GM19025 (cell line): ENCODE measurements at regions not wholly inside any gene's neighbourhood (a gene's known extent, or its start where the extent isn't known, plus 50 kb on each side); places are given as distances from the start of the nearest gene placed in this dataset.
A peak's percentile ranks its signal among the peaks of the same experiment; 100 is the strongest.

Experiments
- ATAC-seq: cut with Tn5 transposase; IDR thresholded peaks from one replicate; pipeline ENCODE4 v1.9.1; 2021; ENCODE audit warnings: mild to moderate bottlenecking, low read depth, moderate library complexity; ENCODE audit not compliant: unreplicated experiment

DNA sequence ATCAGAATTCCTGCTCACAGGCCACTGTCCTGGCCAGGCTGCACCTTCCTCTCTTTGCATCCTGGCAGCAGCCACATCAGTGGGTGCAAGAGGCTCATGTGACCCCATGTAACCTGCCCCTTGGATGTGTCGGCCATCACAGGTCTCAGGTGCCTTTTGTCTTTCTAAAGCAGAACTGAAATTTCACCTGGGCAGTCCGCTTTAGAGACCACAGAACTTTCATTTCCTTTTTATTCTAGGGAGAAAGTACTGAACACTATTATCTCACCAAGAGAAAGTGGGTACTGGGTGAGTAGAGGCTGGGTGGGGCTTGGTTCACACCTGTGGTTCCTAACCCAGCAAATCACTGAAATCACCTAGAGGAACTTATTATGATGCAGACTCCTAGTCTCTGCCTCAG, 51.7 kb upstream of the NUP160 start:
- ATAC-seq, result peak; percentile 92
